Activated CD8-positive, alpha-beta T cell treated with anti-CD3 and anti-CD28 coated beads for 36 hours (primary cell): ENCODE measurements at regions not wholly inside any gene's neighbourhood (a gene's known extent, or its start where the extent isn't known, plus 50 kb on each side); places are given as distances from the start of the nearest gene placed in this dataset.

Experiments
- ATAC-seq: fragments of 200-7000 bp; cut with Tn5 transposase; one replicate; pipeline ENCODE4 v1.10.0; 2021; ENCODE audit warnings: mild to moderate bottlenecking, moderate library complexity
- CTCF ChIA-PET: fragments of 350-600 bp; sonication (Branson Sonifier 250); formaldehyde crosslinking; loops from one replicate; lab custom pipeline; 2021; ENCODE audit warnings: antibody characterized with exemption; lab: Charles Lee
- POLR2A ChIA-PET: fragments of 350-600 bp; sonication (Branson Sonifier 250); formaldehyde crosslinking; loops from one replicate; lab custom pipeline; 2021; ENCODE audit warnings: antibody characterized with exemption; lab: Charles Lee
- DNase-seq: peaks from one replicate; pipeline ENCODE4 v3.0.0-alpha.2; 2020
- H3K27ac Mint-ChIP-seq: one replicate; pipeline ENCODE4 v1.8.0; 2021; ENCODE audit warnings: mild to moderate bottlenecking, mixed read lengths
- H3K27me3 Mint-ChIP-seq: one replicate; pipeline ENCODE4 v1.8.0; 2021; ENCODE audit warnings: mixed read lengths
- H3K36me3 Mint-ChIP-seq: one replicate; pipeline ENCODE4 v1.8.0; 2021; ENCODE audit warnings: low read depth, mixed read lengths
- H3K4me1 Mint-ChIP-seq: one replicate; pipeline ENCODE4 v1.8.0; 2021; ENCODE audit warnings: low read depth, mixed read lengths
- H3K4me3 Mint-ChIP-seq: one replicate; pipeline ENCODE4 v1.8.0; 2021; ENCODE audit warnings: mild to moderate bottlenecking, moderate library complexity, mixed read lengths
- H3K9me3 Mint-ChIP-seq: one replicate; pipeline ENCODE4 v1.8.0; 2021; ENCODE audit warnings: mixed read lengths
- CTCF ChIP-seq: fragments of 200-600 bp; IDR thresholded peaks from one replicate; pipeline ENCODE4 v1.8.0; 2022; ENCODE audit warnings: antibody characterized with exemption, mild to moderate bottlenecking
- intact Hi-C: fragments of 100-400 bp; cut with micrococcal nuclease; formaldehyde crosslinking; loops from one replicate; pipeline ENCODE4 v1.10.0; 2022

GRCh38 chr6:95660544-95660943, 83.2 kb downstream of the MANEA start:
- ChIA-PET POLR2A (no interaction called here), CTCF (no interaction called here)
- no peaks in the 10 kb centered on the region for H3K9me3 Mint-ChIP-seq
- ATAC-seq = no peak
- H3K27me3 Mint-ChIP-seq = peaks cover 2% of the 10 kb centered on the region
- H3K4me3 Mint-ChIP-seq = no peak overlapping the region
- DNase-seq = no peak
- no peak for TF ChIP-seq CTCF
- H3K36me3 Mint-ChIP-seq = no peaks in the 10 kb centered on the region
- H3K27ac Mint-ChIP-seq = no peak overlapping the region
- no peaks in the 10 kb centered on the region for H3K4me1 Mint-ChIP-seq
- intact Hi-C loops = no loop called here

GRCh38 chr6:95670011-95670463, 92.7 kb downstream of the MANEA start:
- peaks cover 3% of the 10 kb centered on the region for H3K27me3 Mint-ChIP-seq
- ATAC-seq (no peak), DNase-seq (no peak)
- no peak overlapping the region for H3K27ac Mint-ChIP-seq
- TF ChIP-seq CTCF = no peak
- H3K36me3 Mint-ChIP-seq = no peaks in the 10 kb centered on the region
- POLR2A ChIA-PET = no interaction called here
- no peaks in the 10 kb centered on the region for H3K9me3 Mint-ChIP-seq
- CTCF ChIA-PET = no interaction called here
- no peak overlapping the region for H3K4me3 Mint-ChIP-seq
- no peaks in the 10 kb centered on the region for H3K4me1 Mint-ChIP-seq
- intact Hi-C loops = no loop called here

GRCh38 chr6:95676011-95676628, 98.8 kb downstream of the MANEA start:
- no peak overlapping the region for H3K27ac Mint-ChIP-seq
- peaks cover 7% of the 10 kb centered on the region for H3K27me3 Mint-ChIP-seq
- ChIA-PET POLR2A (no interaction called here), CTCF (no interaction called here)
- DNase-seq (no peak), ATAC-seq (no peak)
- H3K9me3 Mint-ChIP-seq = no peaks in the 10 kb centered on the region
- H3K36me3 Mint-ChIP-seq = no peaks in the 10 kb centered on the region
- H3K4me3 Mint-ChIP-seq = no peak overlapping the region
- H3K4me1 Mint-ChIP-seq = no peaks in the 10 kb centered on the region
- intact Hi-C loops = no loop called here
- TF ChIP-seq CTCF = no peak

- intact Hi-C loops = no loop called here
- POLR2A ChIA-PET = no interaction called here
- Mint-ChIP-seq H3K27ac (no peak overlapping the region), H3K36me3 (no peaks in the 10 kb centered on the region), H3K4me1 (no peaks in the 10 kb centered on the region), H3K27me3 (peaks cover 5% of the 10 kb centered on the region), H3K4me3 (no peak overlapping the region), H3K9me3 (no peaks in the 10 kb centered on the region)
- DNase-seq = no peak
- CTCF ChIA-PET = no interaction called here
- no peak for ATAC-seq
- no peak for TF ChIP-seq CTCF
Observed at GRCh38 chr6:95679981-95680380, 102.6 kb downstream of the MANEA start.

- intact Hi-C loops = no loop called here
- no peak for DNase-seq
- H3K9me3 Mint-ChIP-seq = no peaks in the 10 kb centered on the region
- ChIA-PET POLR2A (no interaction called here), CTCF (no interaction called here)
- H3K27me3 Mint-ChIP-seq = peaks cover 2% of the 10 kb centered on the region
- no peaks in the 10 kb centered on the region for H3K36me3 Mint-ChIP-seq
- no peak overlapping the region for H3K4me3 Mint-ChIP-seq
- H3K4me1 Mint-ChIP-seq = no peaks in the 10 kb centered on the region
- no peak for ATAC-seq
- H3K27ac Mint-ChIP-seq = no peak overlapping the region
- TF ChIP-seq CTCF = no peak
Observed at GRCh38 chr6:95681736-95682135, 104.4 kb downstream of the MANEA start.
